ENCODE measurements at regions not wholly inside any gene's neighbourhood (a gene's known extent, or its start where the extent isn't known, plus 50 kb on each side); places are given as distances from the start of the nearest gene placed in this dataset.
"Not testable (repeated sequence)": the region's sequence is repeated elsewhere in the genome, so short reads cannot be mapped to it uniquely, and the experiment has no call there.

- DNase-seq = not testable (repeated sequence)
These were observed 170.3 kb upstream of the FAM174A start for GRCh38 chr5:100364757-100365478.

GRCh38 chr5:100364343-100364742 is 170.8 kb upstream of the FAM174A start:
- not testable (repeated sequence) for DNase-seq

DNA sequence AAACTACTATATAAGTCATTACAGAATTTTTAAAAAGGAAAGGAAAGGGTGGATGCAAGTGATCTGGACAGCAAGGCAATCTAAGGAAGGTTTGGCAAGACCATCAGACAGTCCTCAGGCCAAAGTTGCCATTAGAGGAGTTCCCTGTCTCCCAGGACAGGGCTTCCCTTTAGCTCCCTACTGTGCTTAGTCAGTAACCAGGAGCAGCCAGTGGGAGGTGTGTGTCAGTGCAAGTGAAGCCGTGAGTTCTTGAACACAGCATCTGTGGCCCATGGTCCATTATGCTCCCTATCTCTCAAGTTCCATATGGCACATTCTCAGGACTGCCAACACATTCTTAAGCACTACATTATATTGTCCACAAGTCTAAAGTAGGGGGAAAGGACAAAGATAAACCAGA is 175.2 kb upstream of the FAM174A start:
- DNase-seq = not testable (repeated sequence)

- DNase-seq = not testable (repeated sequence)
These were observed 188.9 kb upstream of the FAM174A start for GRCh38 chr5:100346269-100346668.

DNA sequence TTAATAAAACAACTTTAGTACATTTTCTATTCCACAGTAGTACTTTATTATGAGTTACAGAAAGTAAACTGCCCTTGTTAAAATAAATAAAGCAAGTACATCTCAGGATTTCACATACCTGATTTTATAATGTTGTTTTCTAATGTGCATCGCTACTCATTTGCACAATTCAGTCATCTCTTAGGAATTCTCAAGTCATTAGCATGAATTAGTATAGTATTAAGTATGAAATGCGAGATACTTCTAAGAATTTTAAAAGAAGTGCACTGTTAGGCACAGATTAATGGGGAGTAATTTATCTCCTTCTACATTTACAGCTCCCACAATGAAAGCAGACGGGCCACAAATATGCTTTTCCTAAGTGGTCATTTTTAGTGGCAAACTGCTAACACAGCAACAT is 193.7 kb upstream of the FAM174A start:
- not testable (repeated sequence) for DNase-seq

- no peak for DNase-seq
These were observed 212.7 kb upstream of the FAM174A start for GRCh38 chr5:100322483-100322882.

DNA sequence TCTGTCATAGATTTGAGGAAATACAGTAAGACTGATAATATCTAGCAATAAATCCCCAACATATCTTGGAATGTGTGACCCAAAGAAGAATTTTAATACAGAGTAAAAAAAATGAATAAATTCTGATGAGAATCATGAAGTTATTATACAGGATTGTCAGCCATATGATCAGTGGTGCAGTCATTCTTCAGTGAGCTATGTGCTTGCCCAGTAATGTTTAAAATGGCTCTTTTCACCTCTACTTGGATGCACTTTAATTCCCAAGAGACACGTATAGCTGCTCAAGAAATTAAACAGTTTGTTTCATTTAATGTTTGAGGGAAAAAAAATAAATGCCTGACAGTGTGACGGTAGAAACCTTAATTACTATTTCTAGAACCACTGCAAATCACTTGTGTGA is 215.3 kb upstream of the FAM174A start:
- DNase-seq = no peak

GRCh38 chr5:100313657-100314056 is 221.5 kb upstream of the FAM174A start:
- DNase-seq = no peak

DNA sequence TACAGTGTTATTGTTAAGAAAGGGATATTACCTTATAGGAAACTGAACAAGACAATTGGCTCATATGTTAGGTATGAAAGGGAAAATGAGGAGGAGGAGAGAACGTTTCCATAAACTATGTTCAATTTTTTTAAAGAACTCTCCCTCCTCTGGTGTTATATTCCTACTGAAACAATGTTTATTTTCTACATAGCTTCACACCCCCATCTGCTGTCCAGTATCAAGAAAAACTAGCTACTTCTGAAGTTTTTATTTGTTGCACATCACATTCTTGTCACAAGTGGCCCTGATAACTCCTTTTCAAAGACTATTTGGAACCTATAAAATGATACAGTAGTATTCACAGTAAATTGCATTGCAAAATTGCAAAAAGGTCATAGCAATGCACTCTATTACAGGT is 223.4 kb upstream of the FAM174A start:
- DNase-seq = no peak

GRCh38 chr5:100306000-100306399 is 229.2 kb upstream of the FAM174A start:
- no peak for DNase-seq

DNA sequence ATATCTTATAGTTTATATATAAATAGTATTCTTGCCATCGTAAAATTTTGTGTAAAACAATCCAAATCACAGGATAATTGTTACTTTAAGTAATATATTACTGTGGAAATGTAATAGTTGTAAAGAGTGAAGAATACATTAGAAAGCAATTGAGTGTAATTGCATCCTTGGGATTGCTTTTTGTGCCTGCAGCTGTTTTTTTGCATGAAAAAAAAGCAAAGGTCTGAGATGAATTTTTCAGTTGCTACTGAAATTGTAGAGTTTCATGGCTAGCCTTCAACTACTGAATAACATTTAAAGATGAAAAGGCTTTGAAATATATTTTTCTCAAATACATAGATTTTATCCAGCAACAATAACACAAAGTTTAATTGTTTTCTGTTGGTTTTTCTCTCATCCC is 232.0 kb upstream of the FAM174A start:
- DNase-seq = no peak

- no peak for DNase-seq
These were observed 235.9 kb upstream of the FAM174A start for GRCh38 chr5:100299261-100299660.

DNA sequence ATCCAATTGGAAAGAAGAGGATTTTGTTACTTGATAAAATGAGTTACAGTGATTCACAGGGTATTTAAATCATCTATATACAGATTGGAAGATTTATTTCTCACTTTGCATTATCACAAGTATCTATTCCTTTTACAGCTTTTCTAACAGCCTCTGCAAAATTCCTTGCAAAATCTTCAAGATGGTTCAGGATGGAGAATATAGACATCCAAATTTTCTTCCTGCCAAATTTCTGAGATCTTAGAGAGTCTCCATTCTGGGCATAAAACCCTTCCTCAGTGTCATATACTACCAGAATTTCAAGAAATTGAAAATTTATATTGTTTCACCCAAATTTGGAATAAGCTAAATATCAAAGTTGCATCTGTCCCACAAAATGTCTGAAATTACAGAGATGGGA is 259.1 kb upstream of the FAM174A start:
- no peak for DNase-seq

GRCh38 chr5:100275631-100276030 is 259.5 kb upstream of the FAM174A start:
- no peak for DNase-seq

DNA sequence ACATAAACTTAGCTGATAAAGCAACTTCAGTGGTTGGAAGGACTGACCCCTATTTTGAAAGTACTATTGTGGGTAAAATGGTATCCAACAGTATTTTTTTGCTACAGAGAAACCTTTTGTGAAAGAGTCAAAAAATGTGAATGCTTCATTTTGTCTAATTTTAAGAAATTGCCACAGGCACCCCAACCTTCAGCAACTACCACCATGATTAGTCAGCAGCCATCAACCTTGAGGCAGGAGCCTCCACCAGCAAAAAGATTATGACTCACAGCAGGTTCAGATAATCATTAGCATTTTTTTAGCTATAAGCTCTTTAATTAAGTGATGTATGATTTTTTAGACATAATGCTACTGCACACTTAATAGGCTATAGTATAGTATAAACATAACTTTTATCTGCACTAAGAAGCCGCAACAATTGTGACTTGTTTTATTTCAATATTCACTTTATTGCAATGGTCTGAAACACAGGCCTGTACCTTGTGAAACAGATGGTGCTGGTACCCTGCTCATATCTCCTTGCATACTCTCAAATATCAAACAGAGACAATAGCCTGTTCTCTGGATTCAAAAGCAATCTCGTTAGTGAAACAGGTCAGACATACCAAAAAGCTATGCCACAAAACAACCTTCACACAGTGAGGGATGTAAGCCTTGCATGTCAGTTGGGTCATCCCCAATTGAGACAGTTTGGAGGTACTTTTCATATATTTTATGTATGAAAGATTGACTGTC is 261.2 kb upstream of the FAM174A start:
- no peak for DNase-seq

GRCh38 chr5:100270023-100270771 is 265.0 kb upstream of the FAM174A start:
- no peak for DNase-seq

GRCh38 chr5:100260968-100261367 is 274.2 kb upstream of the FAM174A start:
- DNase-seq = no peak

DNA sequence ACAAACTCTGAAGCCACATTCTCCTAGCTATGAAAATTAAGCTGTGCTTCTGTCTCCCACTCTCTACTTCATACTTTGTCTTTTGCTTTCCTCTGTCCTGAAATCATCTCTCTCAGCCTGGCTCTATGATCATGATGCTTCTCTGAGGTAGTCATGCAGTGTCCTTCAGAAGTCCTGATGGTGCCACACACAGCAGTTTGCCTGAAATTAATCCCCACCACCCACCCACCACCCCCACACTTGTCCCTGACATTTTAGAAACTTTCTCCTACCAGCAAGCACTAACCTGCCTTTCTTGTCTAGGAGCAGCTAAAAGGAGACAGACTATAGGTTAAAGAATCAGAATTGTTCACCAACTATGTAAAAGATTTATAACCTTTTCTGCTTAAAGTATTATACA is 282.2 kb upstream of the FAM174A start:
- DNase-seq = no peak

GRCh38 chr5:100252037-100252436 is 283.1 kb upstream of the FAM174A start:
- DNase-seq = no peak

GRCh38 chr5:100249884-100250269 is 285.3 kb upstream of the FAM174A start:
- DNase-seq = no peak

- DNase-seq = no peak
These were observed 285.8 kb upstream of the FAM174A start for GRCh38 chr5:100249211-100249883.

DNA sequence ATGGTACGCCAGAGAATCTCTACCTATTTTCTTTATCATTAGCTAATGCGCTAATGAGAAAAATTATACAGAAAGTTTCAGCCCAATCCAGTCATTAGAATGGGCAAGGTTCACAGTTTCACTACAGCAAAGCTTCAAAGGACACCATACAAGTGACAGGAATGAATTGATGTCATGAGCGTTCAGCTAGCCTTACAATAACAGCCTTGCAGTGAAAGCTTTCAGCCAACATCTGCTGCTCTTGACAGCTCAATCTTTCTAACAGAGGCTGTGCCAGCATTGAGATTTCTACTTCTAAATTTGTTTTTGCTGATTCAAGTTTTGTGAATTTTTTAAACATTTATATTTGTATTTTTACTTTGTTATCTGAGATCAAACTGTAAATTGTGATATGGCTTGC is 302.4 kb upstream of the FAM174A start:
- no peak for DNase-seq

DNA sequence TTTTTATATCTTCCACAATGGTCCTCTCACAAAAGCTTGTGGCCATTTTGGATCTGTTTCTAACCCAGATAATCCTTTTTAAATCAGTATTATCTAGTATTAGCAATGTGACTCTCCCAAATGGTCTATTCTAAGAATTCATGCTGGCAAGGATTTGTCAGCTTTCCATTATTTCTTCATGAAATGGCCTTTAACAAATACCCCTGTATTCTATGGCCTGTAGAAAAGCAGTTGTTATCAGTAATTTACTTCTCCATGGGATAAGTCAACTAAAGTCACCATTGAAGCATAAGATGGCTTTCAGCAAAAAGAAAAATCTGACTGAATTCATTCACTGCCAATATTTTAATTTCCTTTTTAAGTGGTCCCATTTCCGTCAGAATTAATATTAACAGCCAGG is 346.4 kb upstream of the FAM174A start:
- no peak for DNase-seq
